GM20000 (cell line): ENCODE measurements at regions not wholly inside any gene's neighbourhood (a gene's known extent, or its start where the extent isn't known, plus 50 kb on each side); places are given as distances from the start of the nearest gene placed in this dataset.
"Not testable (repeated sequence)": the region's sequence is repeated elsewhere in the genome, so short reads cannot be mapped to it uniquely, and the experiment has no call there.

Experiments used
- DNase-seq: peaks from one replicate; pipeline ENCODE4 v3.0.0; 2012; ENCODE audit warnings: low spot score
- CTCF ChIP-seq: IDR thresholded peaks from 2 replicates; pipeline ENCODE4 v1.5.1; 2012; ENCODE audit warnings: mild to moderate bottlenecking, control low read depth; ENCODE audit errors: extremely low read depth, missing control alignments

GRCh38 chr12:59484575-59484974 is 111.3 kb upstream of the SLC16A7 start:
- TF ChIP-seq CTCF, result no peak
- DNase-seq, result no peak

GRCh38 chr12:59474236-59474635 is 121.6 kb upstream of the SLC16A7 start:
- DNase-seq, result not testable (repeated sequence)

GRCh38 chr12:59472273-59472672 is 123.6 kb upstream of the SLC16A7 start:
- DNase-seq, result no peak
- TF ChIP-seq CTCF, result no peak

GRCh38 chr12:59459966-59460660 is 135.7 kb upstream of the SLC16A7 start:
- no peak for DNase-seq
- TF ChIP-seq CTCF, result no peak

- TF ChIP-seq CTCF, result no peak
Measured at GRCh38 chr12:59453475-59453874, 142.4 kb upstream of the SLC16A7 start.

GRCh38 chr12:59452746-59453145 is 143.1 kb upstream of the SLC16A7 start:
- DNase-seq, result no peak
- no peak for TF ChIP-seq CTCF

More at GRCh38 chr12:59453475-59453874, 142.4 kb upstream of the SLC16A7 start:
- no peak for DNase-seq

- no peak for DNase-seq
Measured at GRCh38 chr12:59452259-59452658, 143.6 kb upstream of the SLC16A7 start.

More at GRCh38 chr12:59452259-59452658, 143.6 kb upstream of the SLC16A7 start:
- no peak for TF ChIP-seq CTCF
